Calu3 (cell line): ENCODE measurements at regions not wholly inside any gene's neighbourhood (a gene's known extent, or its start where the extent isn't known, plus 50 kb on each side); places are given as distances from the start of the nearest gene placed in this dataset.

Experiments used
- BruUV-seq: library from RNA; stranded (reverse); fragments of 400-500 nt; replicated peaks from 2 replicates; lab custom pipeline; 2021; lab: Mats Ljungman, UMichigan
- CTCF ChIA-PET: fragments of 300-600 bp; sonication (Branson Sonifier 250); formaldehyde crosslinking; loops from one replicate; lab custom pipeline; 2022; ENCODE audit warnings: antibody characterized with exemption; lab: Charles Lee
- DNase-seq: peaks from one replicate; pipeline ENCODE4 v3.0.0; 2022
- H3K27ac Mint-ChIP-seq: one replicate; pipeline ENCODE4 v1.8.0; 2022; ENCODE audit warnings: mixed read lengths; ENCODE audit not compliant: unreplicated experiment
- H3K27me3 Mint-ChIP-seq: one replicate; pipeline ENCODE4 v1.8.0; 2022; ENCODE audit warnings: mixed read lengths; ENCODE audit not compliant: unreplicated experiment
- H3K36me3 Mint-ChIP-seq: one replicate; pipeline ENCODE4 v1.8.0; 2022; ENCODE audit warnings: mild to moderate bottlenecking, moderate library complexity, mixed read lengths; ENCODE audit not compliant: insufficient read depth, unreplicated experiment
- H3K4me1 Mint-ChIP-seq: one replicate; pipeline ENCODE4 v1.8.0; 2022; ENCODE audit warnings: mild to moderate bottlenecking, low read depth, mixed read lengths; ENCODE audit not compliant: unreplicated experiment
- H3K4me3 Mint-ChIP-seq: one replicate; pipeline ENCODE4 v1.8.0; 2022; ENCODE audit warnings: mild to moderate bottlenecking, low read depth, moderate library complexity, mixed read lengths; ENCODE audit not compliant: unreplicated experiment
- H3K9me3 Mint-ChIP-seq: one replicate; pipeline ENCODE4 v1.8.0; 2022; ENCODE audit warnings: low read depth, mixed read lengths; ENCODE audit not compliant: unreplicated experiment
- intact Hi-C: fragments of 100-400 bp; cut with micrococcal nuclease; formaldehyde crosslinking; loops from one replicate; pipeline ENCODE4 v1.10.0; 2022; ENCODE audit not compliant: unreplicated experiment
- TF ChIP-seq, protein P1 (sequence below): fragments of 200-600 bp; IDR thresholded peaks from one replicate; pipeline ENCODE4 v1.8.0; 2022; ENCODE audit warnings: antibody characterized with exemption; ENCODE audit not compliant: unreplicated experiment

DNA sequence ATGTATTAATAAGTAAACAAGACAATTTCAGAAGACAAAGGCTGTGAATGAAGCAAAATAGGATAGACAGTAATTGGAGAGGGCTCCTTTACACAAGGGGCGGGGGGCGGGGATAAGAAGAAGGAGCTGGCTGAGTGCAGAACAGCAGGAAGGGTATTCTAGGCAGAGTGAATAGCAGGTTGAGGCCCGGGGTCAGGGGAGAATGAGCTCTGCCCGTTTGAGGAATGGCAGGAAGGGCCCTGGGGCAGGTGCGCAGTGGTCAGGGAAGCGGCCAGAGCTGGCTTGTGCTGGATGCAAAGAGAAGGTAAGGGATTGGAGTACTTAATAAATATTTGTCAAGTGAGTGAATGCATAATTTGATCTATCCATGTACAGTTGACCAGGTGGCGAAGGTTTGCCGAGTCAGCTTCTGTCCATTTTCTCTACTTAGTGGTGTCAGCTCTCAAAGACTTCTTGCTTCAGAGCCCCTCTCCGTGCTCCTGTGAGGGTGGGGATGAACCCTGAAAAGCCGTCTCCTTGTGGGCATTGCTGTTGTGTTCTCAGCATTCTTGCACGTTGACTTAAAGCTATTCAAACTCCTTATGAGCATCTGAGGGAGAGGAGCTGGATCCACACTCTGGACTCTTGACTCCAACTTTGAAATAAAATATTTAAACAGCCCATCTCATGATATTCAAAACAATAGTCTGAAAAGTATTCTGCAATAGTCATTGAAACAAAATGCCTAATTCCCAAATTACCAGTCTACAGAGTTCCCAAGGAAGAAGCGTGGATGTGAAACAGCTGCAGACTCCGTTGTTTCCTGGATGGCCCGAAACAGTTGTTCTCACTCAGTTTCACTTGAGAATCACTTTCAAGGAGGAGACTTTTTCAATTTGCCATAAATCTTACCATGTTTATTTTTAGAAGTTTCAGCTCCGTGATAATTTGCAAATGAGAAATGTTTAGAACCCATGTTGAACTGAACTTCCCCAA is 105.1 kb downstream of the EDN3 start:
- DNase-seq, result no peak
- no peaks in the 10 kb centered on the region for H3K9me3 Mint-ChIP-seq
- TF ChIP-seq, protein P1, sequence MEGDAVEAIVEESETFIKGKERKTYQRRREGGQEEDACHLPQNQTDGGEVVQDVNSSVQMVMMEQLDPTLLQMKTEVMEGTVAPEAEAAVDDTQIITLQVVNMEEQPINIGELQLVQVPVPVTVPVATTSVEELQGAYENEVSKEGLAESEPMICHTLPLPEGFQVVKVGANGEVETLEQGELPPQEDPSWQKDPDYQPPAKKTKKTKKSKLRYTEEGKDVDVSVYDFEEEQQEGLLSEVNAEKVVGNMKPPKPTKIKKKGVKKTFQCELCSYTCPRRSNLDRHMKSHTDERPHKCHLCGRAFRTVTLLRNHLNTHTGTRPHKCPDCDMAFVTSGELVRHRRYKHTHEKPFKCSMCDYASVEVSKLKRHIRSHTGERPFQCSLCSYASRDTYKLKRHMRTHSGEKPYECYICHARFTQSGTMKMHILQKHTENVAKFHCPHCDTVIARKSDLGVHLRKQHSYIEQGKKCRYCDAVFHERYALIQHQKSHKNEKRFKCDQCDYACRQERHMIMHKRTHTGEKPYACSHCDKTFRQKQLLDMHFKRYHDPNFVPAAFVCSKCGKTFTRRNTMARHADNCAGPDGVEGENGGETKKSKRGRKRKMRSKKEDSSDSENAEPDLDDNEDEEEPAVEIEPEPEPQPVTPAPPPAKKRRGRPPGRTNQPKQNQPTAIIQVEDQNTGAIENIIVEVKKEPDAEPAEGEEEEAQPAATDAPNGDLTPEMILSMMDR, result no peak
- no peaks in the 10 kb centered on the region for H3K27me3 Mint-ChIP-seq
- H3K36me3 Mint-ChIP-seq, result no peaks in the 10 kb centered on the region
- no peak overlapping the region for H3K4me3 Mint-ChIP-seq
- BruUV-seq, result no TSS peak
- no peaks in the 10 kb centered on the region for H3K4me1 Mint-ChIP-seq
- CTCF ChIA-PET, result no interaction called here
- no peak overlapping the region for H3K27ac Mint-ChIP-seq
- intact Hi-C loops, result loop anchor here (10.0 kb wide), 1 partner anchor 181 kb away; no protein-coding TSS in a partner anchor

DNA sequence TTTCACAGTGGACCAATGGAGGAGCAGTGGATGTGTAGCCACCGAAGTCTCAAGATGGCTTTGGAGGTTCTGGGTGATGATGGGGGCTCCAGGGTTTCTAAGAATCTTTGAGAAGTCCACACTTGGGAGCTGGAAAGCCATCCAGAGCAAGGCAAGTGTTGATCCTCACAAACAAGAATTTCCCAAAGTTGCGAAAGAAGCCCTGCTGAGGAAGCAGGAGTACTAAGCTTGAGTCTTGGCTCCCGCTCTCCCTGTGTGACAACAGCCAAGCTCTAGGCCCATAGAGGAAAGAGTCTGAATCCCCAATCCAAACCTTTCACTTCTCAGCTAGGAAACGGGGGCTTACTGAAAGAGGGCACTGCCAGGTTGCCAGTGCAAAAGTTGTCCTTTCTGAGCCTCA is 106.0 kb downstream of the EDN3 start:
- CTCF ChIA-PET, result no interaction called here
- no peaks in the 10 kb centered on the region for H3K9me3 Mint-ChIP-seq
- H3K36me3 Mint-ChIP-seq, result no peaks in the 10 kb centered on the region
- DNase-seq, result no peak
- H3K27ac Mint-ChIP-seq, result no peak overlapping the region
- intact Hi-C loops, result loop anchor here (10.0 kb wide), 1 partner anchor 182 kb away; no protein-coding TSS in a partner anchor
- no TSS peak for BruUV-seq
- H3K4me1 Mint-ChIP-seq, result no peaks in the 10 kb centered on the region
- TF ChIP-seq, protein P1, result no peak
- no peak overlapping the region for H3K4me3 Mint-ChIP-seq
- H3K27me3 Mint-ChIP-seq, result no peaks in the 10 kb centered on the region

DNA sequence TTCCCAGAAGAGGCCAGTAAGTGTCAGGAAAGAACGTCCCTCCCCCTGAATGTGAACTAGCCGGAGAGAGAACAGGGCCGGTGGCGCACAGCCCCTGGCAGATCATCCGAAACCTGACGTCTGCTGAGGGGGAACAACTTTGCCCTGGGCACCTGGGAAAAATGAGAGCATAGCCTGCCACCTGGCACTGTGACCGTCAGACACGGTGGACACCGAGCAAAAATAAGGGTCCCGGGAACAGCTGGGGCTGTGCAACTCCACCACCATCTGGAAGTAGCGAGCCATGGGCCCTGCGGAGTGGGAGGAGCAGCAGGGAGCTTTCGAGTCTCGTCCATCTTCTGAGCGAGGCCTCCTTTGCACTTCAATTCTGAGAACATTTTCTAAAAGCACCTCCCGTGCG is 110.8 kb downstream of the EDN3 start:
- Mint-ChIP-seq H3K9me3 (no peaks in the 10 kb centered on the region), H3K4me1 (no peaks in the 10 kb centered on the region), H3K36me3 (no peaks in the 10 kb centered on the region), H3K27ac (no peak overlapping the region), H3K27me3 (no peaks in the 10 kb centered on the region), H3K4me3 (no peak overlapping the region)
- TF ChIP-seq, protein P1, result no peak
- DNase-seq, result no peak
- BruUV-seq, result no TSS peak
- CTCF ChIA-PET, result interaction anchor here (0.6 to 1.5 kb wide), 3 partner anchors 8 to 315 kb away, joined by 3 read pairs; no protein-coding TSS in a partner anchor
- intact Hi-C loops, result no loop called here

DNA sequence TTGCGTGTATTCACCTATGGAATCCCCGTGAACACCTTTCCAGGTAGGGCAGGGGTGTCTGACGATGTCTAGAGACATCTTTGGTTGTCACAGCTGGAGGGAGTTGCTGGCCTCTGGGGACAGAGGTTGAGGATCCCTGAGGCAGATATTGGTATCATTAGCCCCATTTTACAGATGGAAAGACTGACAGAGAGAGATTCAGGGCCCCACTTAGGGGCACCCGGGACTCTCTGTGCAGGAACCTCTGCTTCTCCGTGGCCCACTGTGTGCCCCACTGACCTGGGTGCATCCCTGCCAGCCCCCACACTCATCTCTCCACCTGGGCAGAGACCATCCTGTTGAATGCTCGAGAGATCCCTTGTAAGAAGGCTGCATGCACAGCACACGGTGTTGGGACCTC is 111.2 kb downstream of the EDN3 start:
- no TSS peak for BruUV-seq
- H3K9me3 Mint-ChIP-seq, result no peaks in the 10 kb centered on the region

More for the DNA sequence above, 111.2 kb downstream of the EDN3 start:
- Mint-ChIP-seq H3K27me3 (no peaks in the 10 kb centered on the region), H3K4me1 (no peaks in the 10 kb centered on the region), H3K27ac (no peak overlapping the region), H3K36me3 (no peaks in the 10 kb centered on the region), H3K4me3 (no peak overlapping the region)
- DNase-seq, result no peak
- intact Hi-C loops, result no loop called here
- TF ChIP-seq, protein P1, result no peak
- CTCF ChIA-PET, result interaction anchor here (0.6 kb wide), 2 partner anchors 8 to 315 kb away, joined by 3 read pairs; no protein-coding TSS in a partner anchor
